ENCODE measurements at regions not wholly inside any gene's neighbourhood (a gene's known extent, or its start where the extent isn't known, plus 50 kb on each side); places are given as distances from the start of the nearest gene placed in this dataset.
"Not testable (repeated sequence)": the region's sequence is repeated elsewhere in the genome, so short reads cannot be mapped to it uniquely, and the experiment has no call there.

DNA sequence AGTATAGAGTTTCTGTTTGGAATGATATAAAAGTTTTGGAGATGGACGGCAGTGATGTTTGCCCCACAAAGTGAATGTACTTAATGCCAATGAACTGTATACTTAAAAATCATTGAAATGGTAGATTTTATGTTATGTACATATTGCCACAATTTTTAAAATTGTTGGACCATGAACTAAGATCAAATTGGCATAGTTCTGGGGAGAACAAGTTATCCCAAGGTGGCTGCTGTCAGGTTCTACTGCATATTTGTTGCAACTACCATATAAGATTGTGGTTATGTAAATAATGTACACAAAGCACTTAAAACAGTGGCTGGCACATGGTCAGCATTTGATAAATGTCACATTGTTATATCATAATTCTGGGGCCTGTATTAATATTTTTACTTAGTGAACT, 466.4 kb downstream of the SIPA1L2 start:
- DNase-seq (ENCODE audit: low spot score): no peak

GRCh38 chr1:232162001-232162400, 467.9 kb downstream of the SIPA1L2 start:
- DNase-seq (ENCODE audit: low spot score): no peak

DNA sequence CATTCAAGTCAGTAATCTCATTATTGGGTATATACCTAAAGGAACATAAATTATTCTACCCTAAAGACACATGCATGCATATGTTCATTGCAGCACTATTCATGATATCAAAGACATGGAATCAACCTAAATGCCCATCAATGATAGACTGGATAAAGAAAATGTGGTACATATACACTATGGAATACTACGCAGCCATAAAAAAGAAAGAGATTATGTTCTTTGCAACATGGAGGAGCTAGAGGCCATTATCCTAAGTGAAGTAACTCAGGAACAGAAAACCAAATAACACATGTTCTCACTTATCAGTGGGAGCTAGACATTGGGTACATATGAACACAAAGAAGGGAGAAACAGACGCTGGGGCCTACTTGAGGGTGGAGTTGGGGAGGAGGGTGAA, 471.4 kb downstream of the SIPA1L2 start:
- not testable (repeated sequence) for DNase-seq (ENCODE audit: low spot score)

DNA sequence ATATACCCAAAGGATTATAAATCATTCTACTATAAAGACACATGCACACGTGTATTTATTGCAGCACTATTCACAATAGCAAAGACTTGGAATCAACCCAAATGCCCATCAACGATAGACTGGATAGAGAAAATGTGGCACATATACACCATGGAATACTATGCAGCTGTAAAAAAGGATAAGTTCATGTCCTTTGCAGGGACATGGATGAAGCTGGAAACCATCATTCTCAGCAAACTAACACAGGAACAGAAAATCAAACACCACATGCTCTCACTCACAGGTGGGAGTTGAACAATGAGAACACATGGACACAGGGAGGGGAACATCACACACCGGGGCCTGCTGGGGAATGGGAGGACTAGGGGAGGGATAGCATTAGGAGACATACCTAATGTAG, 473.9 kb downstream of the SIPA1L2 start:
- DNase-seq (ENCODE audit: low spot score): not testable (repeated sequence)

- DNase-seq (ENCODE audit: low spot score): no peak
These were observed 476.3 kb downstream of the SIPA1L2 start for GRCh38 chr1:232153652-232154051.

DNA sequence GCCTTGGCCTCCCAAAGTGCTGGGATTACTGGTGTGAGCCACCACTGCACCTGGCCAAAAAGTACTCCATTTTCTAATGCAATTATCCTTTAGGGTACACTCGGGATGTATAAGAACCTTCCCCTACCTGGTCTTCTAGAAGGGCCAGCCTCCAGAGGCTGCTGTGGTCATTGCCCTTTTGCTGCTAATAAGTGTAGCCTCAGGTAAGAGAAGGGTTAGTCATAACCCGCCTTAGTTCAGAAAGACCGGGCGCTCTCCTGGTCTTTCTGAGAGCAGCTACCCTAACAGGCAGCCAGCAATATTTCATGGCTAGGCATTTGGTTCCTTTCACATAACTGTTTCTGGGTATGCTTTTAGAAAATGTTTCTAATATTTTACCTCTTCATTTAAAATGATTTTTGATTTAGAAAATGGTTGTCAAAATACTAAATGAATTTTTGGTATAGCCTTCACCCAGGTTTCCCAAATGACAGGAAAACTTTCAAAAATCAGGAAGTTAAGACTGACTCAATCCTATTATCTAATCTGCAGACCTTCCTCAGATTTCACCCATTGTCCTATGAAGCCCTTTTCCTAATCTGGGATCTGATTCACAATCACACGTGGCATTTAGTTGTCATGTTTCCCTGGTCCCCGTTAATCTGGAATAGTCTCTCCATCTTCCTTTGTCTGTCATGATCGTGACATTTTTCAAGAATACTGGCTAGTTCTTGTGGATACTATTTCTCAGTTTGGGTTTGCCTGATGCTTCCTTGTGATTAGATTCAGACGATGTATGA, 479.0 kb downstream of the SIPA1L2 start:
- DNase-seq (ENCODE audit: low spot score): no peak

GRCh38 chr1:232149287-232150201, 480.4 kb downstream of the SIPA1L2 start:
- no peak for DNase-seq (ENCODE audit: low spot score)

DNA sequence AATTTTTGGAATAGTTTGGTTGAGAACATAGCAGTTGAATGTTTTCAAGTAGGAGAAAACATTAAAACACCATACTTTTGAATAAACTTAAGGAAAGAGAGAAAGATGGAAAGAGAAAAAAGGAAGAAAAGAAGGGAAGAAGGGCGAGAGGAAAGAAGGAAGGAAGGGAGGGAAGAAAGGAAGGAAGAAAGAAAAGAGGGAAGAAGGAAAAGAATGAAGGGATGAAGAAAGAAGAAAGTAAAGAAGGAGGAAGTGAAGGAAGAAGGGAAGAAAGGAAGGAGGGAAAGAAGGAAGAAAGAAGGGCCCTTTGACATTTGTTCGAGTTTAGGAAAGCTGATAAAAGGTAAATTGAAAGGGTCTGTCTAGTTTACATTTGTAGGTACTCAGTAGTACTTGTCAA, 482.7 kb downstream of the SIPA1L2 start:
- no peak for DNase-seq (ENCODE audit: low spot score)

- no peak for DNase-seq (ENCODE audit: low spot score)
These were observed 483.4 kb downstream of the SIPA1L2 start for GRCh38 chr1:232146514-232146913.

GRCh38 chr1:232145768-232146167, 484.2 kb downstream of the SIPA1L2 start:
- no peak for DNase-seq (ENCODE audit: low spot score)

GRCh38 chr1:232144696-232145230, 485.2 kb downstream of the SIPA1L2 start:
- no peak for DNase-seq (ENCODE audit: low spot score)

DNA sequence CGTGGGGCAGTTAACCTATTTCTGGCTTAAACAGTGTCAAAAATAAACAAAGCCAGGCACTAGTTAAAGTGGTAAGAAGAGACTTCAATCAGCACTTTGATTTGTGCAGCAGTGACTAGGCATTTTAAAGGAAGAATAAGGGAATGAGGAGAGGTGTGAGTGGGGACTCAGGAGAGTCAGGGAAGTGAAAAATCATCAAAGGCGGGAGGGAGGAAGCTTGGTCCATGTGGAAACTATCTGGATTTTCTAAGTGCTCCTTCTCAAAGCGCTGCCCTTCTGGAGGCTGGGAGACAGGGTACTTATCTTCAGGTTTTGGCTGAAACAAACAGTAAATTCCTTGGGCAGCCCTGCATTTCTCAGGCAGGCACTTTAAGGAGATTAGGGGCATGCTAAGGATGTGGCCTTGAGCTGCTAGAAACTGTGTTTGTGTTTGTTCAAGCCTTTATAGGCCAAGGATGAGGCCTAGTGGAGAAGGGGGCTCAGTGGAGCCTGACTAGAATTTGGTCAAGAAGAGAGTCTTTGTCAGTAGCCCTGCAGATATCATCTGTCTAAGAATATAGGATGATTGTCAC, 486.5 kb downstream of the SIPA1L2 start:
- no peak for DNase-seq (ENCODE audit: low spot score)

DNA sequence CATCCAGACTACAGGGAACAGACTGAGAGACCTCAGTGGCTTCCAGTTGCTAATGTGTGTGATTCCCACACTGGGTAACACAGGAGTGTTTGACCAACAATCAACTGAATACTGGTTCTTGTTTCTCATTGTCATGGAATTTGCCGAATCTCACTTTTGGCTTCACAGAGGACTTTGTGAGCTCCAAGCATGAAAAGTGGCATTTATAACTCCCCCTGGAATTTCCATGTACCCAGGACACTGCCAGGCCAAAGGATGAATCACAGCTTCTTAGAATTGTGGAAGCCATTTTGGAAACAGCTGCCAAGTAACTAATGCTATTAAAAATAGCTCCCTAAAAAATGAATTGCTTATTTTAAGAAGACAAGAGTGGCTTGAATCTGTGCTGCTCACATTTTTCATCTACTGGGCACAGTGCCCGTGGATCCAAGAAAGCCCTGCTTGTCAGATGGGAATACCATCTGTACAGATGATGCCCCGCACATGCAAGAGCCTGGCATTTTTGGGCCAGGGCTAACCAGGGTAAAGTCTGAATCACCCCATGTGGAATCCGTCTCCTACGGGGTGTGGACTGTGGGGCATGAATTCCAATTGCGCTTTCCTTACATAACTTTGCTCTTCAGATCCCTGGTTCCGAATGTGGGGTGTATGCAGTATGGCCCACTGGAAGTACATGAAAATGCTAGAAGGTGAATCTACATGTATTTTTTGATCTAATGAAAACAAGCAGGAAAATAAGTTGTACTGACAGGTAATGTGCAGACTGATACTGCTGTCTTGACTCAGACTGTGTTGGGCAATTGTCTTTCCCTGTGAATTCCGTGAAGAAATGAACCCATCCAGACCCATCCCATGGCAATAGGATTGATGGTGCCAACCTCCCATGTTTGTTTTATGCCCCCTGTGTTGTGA, 487.3 kb downstream of the SIPA1L2 start:
- DNase-seq (ENCODE audit: low spot score): no peak

DNA sequence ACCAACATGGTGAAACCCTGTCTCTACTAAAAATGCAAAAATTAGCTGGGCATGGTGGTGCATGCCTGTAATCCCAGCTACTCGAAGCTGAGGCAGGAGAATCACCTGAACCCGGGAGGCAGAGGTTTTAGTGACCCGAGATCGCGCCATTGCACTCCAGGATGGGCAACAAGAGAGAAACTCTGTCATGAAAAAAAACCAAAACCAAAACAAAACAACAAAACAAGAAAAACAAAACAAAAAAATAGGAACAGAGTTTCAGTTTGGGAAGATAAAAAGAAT, 488.8 kb downstream of the SIPA1L2 start:
- DNase-seq (ENCODE audit: low spot score): not testable (repeated sequence)

- DNase-seq (ENCODE audit: low spot score): no peak
These were observed 489.3 kb downstream of the SIPA1L2 start for GRCh38 chr1:232140419-232141166.

- no peak for DNase-seq (ENCODE audit: low spot score)
These were observed 490.5 kb downstream of the SIPA1L2 start for GRCh38 chr1:232139444-232139843.

DNA sequence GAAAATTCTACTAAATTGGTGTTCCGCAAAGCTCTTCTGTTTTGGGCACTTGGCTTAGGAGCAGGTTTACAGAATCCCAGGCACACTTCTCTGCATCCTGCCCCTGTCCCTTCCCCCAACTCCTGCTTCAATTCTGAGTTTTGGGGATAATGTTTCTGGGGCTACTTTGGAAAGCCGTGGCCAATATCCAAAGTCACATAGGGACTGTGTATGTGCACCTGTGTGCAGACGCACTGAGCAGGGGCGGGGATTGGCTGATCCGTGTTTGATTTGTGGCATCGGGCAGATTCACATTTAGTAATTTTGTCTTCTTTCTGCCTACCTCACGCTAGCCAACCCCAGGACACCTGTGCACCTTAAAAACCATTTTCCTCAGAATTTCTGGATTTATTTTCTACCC, 491.9 kb downstream of the SIPA1L2 start:
- DNase-seq (ENCODE audit: low spot score): no peak

DNA sequence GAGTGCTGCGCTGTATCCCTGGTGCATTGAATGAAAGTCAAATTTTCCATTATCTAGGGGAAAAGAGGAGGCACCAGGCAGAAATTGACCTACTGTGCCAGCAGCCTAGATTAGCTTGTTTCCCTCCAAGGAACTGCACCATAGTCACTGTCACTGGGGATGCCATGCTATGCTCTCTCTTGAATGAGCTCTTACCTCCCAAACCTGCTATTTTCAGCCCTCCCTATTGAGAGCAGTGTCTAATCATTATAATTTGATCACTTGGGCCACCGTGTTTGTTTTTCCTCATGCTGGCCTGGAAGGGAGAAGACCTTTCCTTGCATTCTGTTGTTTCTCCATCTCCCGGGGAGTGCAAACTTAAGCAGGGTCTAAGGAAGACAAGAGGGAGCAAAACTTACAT, 492.9 kb downstream of the SIPA1L2 start:
- DNase-seq (ENCODE audit: low spot score): no peak

- DNase-seq (ENCODE audit: low spot score): no peak
These were observed 493.8 kb downstream of the SIPA1L2 start for GRCh38 chr1:232136136-232136535.

GRCh38 chr1:232134365-232134764, 495.6 kb downstream of the SIPA1L2 start:
- no peak for DNase-seq (ENCODE audit: low spot score)

- DNase-seq (ENCODE audit: low spot score): no peak
These were observed 497.4 kb downstream of the SIPA1L2 start for GRCh38 chr1:232132572-232132971.

Data from CD4-positive, alpha-beta T cell treated with Interleukin-6 at 100 ng/mL for 8 hours (primary cell).